HG02970 (cell line): ENCODE measurements at regions not wholly inside any gene's neighbourhood (a gene's known extent, or its start where the extent isn't known, plus 50 kb on each side); places are given as distances from the start of the nearest gene placed in this dataset.
A peak's percentile ranks its signal among the peaks of the same experiment; 100 is the strongest.
"Not testable (repeated sequence)": the region's sequence is repeated elsewhere in the genome, so short reads cannot be mapped to it uniquely, and the experiment has no call there.

Source experiments
- ATAC-seq: cut with Tn5 transposase; IDR thresholded peaks from one replicate; pipeline ENCODE4 v1.9.1; 2021; ENCODE audit warnings: mild to moderate bottlenecking, moderate library complexity, moderate number of reproducible peaks; ENCODE audit not compliant: unreplicated experiment, low FRiP score

- no peak for ATAC-seq
These were observed 80.6 kb downstream of the MFSD1 start for GRCh38 chr3:158882445-158882844.

GRCh38 chr3:158896729-158897128, 94.9 kb downstream of the MFSD1 start:
- ATAC-seq, result no peak

- ATAC-seq, result no peak
These were observed 104.9 kb downstream of the MFSD1 start for GRCh38 chr3:158906749-158907148.

GRCh38 chr3:158908187-158908734, 106.4 kb downstream of the MFSD1 start:
- ATAC-seq, result no peak

- ATAC-seq, result no peak
These were observed 108.0 kb downstream of the MFSD1 start for GRCh38 chr3:158909870-158910269.

- ATAC-seq, result no peak
These were observed 109.7 kb downstream of the MFSD1 start for GRCh38 chr3:158911586-158911985.

- ATAC-seq, result no peak
These were observed 110.3 kb downstream of the MFSD1 start for GRCh38 chr3:158912188-158912587.

GRCh38 chr3:158912621-158913020, 110.8 kb downstream of the MFSD1 start:
- ATAC-seq, result no peak

GRCh38 chr3:158916111-158916510, 114.3 kb downstream of the MFSD1 start:
- no peak for ATAC-seq

GRCh38 chr3:158918008-158918407, 116.2 kb downstream of the MFSD1 start:
- ATAC-seq, result peak; percentile 77

GRCh38 chr3:158918451-158918850, 116.6 kb downstream of the MFSD1 start:
- no peak for ATAC-seq

- no peak for ATAC-seq
These were observed 118.5 kb downstream of the MFSD1 start for GRCh38 chr3:158920371-158920770.

- no peak for ATAC-seq
These were observed 123.2 kb downstream of the MFSD1 start for GRCh38 chr3:158925021-158925420.

- ATAC-seq, result no peak
These were observed 124.1 kb downstream of the MFSD1 start for GRCh38 chr3:158925828-158926494.

GRCh38 chr3:158935846-158936245, 134.0 kb downstream of the MFSD1 start:
- ATAC-seq, result no peak

- ATAC-seq, result no peak
These were observed 134.8 kb downstream of the MFSD1 start for GRCh38 chr3:158936530-158937113.

- ATAC-seq, result no peak
These were observed 148.5 kb downstream of the MFSD1 start for GRCh38 chr3:158950178-158950901.

- no peak for ATAC-seq
These were observed 151.3 kb downstream of the MFSD1 start for GRCh38 chr3:158953131-158953530.

GRCh38 chr3:158954420-158954819, 152.6 kb downstream of the MFSD1 start:
- no peak for ATAC-seq

GRCh38 chr3:158957777-158958176, 155.9 kb downstream of the MFSD1 start:
- not testable (repeated sequence) for ATAC-seq

GRCh38 chr3:158958873-158959272, 157.0 kb downstream of the MFSD1 start:
- no peak for ATAC-seq
